HG03025 (cell line): ENCODE measurements at regions not wholly inside any gene's neighbourhood (a gene's known extent, or its start where the extent isn't known, plus 50 kb on each side); places are given as distances from the start of the nearest gene placed in this dataset.

Experiments
- ATAC-seq: cut with Tn5 transposase; IDR thresholded peaks from one replicate; pipeline ENCODE4 v1.9.1; 2021; ENCODE audit warnings: mild to moderate bottlenecking, moderate library complexity; ENCODE audit not compliant: unreplicated experiment, low FRiP score

GRCh38 chr1:162972773-162973172, 96.4 kb upstream of the RGS4 start:
- ATAC-seq = no peak

- no peak for ATAC-seq
Measured at GRCh38 chr1:162970021-162970420, 99.1 kb upstream of the RGS4 start.

GRCh38 chr1:162966613-162967012, 102.5 kb upstream of the RGS4 start:
- no peak for ATAC-seq

- ATAC-seq = no peak
Measured at GRCh38 chr1:162964901-162965300, 103.9 kb upstream of the CCDC190 start.

- no peak for ATAC-seq
Measured at GRCh38 chr1:162956922-162957321, 95.9 kb upstream of the CCDC190 start.

GRCh38 chr1:162954824-162955223, 93.8 kb upstream of the CCDC190 start:
- ATAC-seq = no peak

GRCh38 chr1:162952956-162953355, 92.0 kb upstream of the CCDC190 start:
- ATAC-seq = no peak

GRCh38 chr1:162951553-162952315, 90.8 kb upstream of the CCDC190 start:
- peak; percentile 90 for ATAC-seq

- no peak for ATAC-seq
Measured at GRCh38 chr1:162950187-162950586, 89.2 kb upstream of the CCDC190 start.

- no peak for ATAC-seq
Measured at GRCh38 chr1:162946701-162947100, 85.7 kb upstream of the CCDC190 start.

- ATAC-seq = no peak
Measured at GRCh38 chr1:162944974-162945674, 84.1 kb upstream of the CCDC190 start.

- ATAC-seq = no peak
Measured at GRCh38 chr1:162943622-162944021, 82.6 kb upstream of the CCDC190 start.

- no peak for ATAC-seq
Measured at GRCh38 chr1:162942916-162943559, 82.1 kb upstream of the CCDC190 start.

- ATAC-seq = no peak
Measured at GRCh38 chr1:162941024-162941423, 80.0 kb upstream of the CCDC190 start.

- no peak for ATAC-seq
Measured at GRCh38 chr1:162939035-162939434, 78.1 kb upstream of the CCDC190 start.

GRCh38 chr1:162937716-162938395, 76.9 kb upstream of the CCDC190 start:
- no peak for ATAC-seq

GRCh38 chr1:162930976-162931560, 70.1 kb upstream of the CCDC190 start:
- ATAC-seq = no peak

- ATAC-seq = no peak
Measured at GRCh38 chr1:162930532-162930931, 69.6 kb upstream of the CCDC190 start.

GRCh38 chr1:162929177-162929576, 68.2 kb upstream of the CCDC190 start:
- ATAC-seq = no peak

GRCh38 chr1:162928141-162928540, 67.2 kb upstream of the CCDC190 start:
- ATAC-seq = no peak

GRCh38 chr1:162927421-162927820, 66.4 kb upstream of the CCDC190 start:
- no peak for ATAC-seq
